Calu3 (cell line): ENCODE measurements at regions not wholly inside any gene's neighbourhood (a gene's known extent, or its start where the extent isn't known, plus 50 kb on each side); places are given as distances from the start of the nearest gene placed in this dataset.

ENCODE experiments used
- BruUV-seq: library from RNA; stranded (reverse); fragments of 400-500 nt; replicated peaks from 2 replicates; lab custom pipeline; 2021; lab: Mats Ljungman, UMichigan
- CTCF ChIA-PET: fragments of 300-600 bp; sonication (Branson Sonifier 250); formaldehyde crosslinking; loops from one replicate; lab custom pipeline; 2022; ENCODE audit warnings: antibody characterized with exemption; lab: Charles Lee
- DNase-seq: peaks from one replicate; pipeline ENCODE4 v3.0.0; 2022
- H3K27ac Mint-ChIP-seq: one replicate; pipeline ENCODE4 v1.8.0; 2022; ENCODE audit warnings: mixed read lengths; ENCODE audit not compliant: unreplicated experiment
- H3K27me3 Mint-ChIP-seq: one replicate; pipeline ENCODE4 v1.8.0; 2022; ENCODE audit warnings: mixed read lengths; ENCODE audit not compliant: unreplicated experiment
- H3K36me3 Mint-ChIP-seq: one replicate; pipeline ENCODE4 v1.8.0; 2022; ENCODE audit warnings: mild to moderate bottlenecking, moderate library complexity, mixed read lengths; ENCODE audit not compliant: insufficient read depth, unreplicated experiment
- H3K4me1 Mint-ChIP-seq: one replicate; pipeline ENCODE4 v1.8.0; 2022; ENCODE audit warnings: mild to moderate bottlenecking, low read depth, mixed read lengths; ENCODE audit not compliant: unreplicated experiment
- H3K4me3 Mint-ChIP-seq: one replicate; pipeline ENCODE4 v1.8.0; 2022; ENCODE audit warnings: mild to moderate bottlenecking, low read depth, moderate library complexity, mixed read lengths; ENCODE audit not compliant: unreplicated experiment
- H3K9me3 Mint-ChIP-seq: one replicate; pipeline ENCODE4 v1.8.0; 2022; ENCODE audit warnings: low read depth, mixed read lengths; ENCODE audit not compliant: unreplicated experiment
- intact Hi-C: fragments of 100-400 bp; cut with micrococcal nuclease; formaldehyde crosslinking; loops from one replicate; pipeline ENCODE4 v1.10.0; 2022; ENCODE audit not compliant: unreplicated experiment
- TF ChIP-seq, protein P1 (sequence below): fragments of 200-600 bp; IDR thresholded peaks from one replicate; pipeline ENCODE4 v1.8.0; 2022; ENCODE audit warnings: antibody characterized with exemption; ENCODE audit not compliant: unreplicated experiment

- CTCF ChIA-PET: no interaction called here
- no TSS peak for BruUV-seq
- Mint-ChIP-seq H3K27me3 (no peaks in the 10 kb centered on the region), H3K9me3 (no peaks in the 10 kb centered on the region), H3K4me3 (no peak overlapping the region), H3K36me3 (no peaks in the 10 kb centered on the region), H3K4me1 (peaks cover 18% of the 10 kb centered on the region), H3K27ac (no peak overlapping the region)
- DNase-seq: no peak
- TF ChIP-seq, protein P1, sequence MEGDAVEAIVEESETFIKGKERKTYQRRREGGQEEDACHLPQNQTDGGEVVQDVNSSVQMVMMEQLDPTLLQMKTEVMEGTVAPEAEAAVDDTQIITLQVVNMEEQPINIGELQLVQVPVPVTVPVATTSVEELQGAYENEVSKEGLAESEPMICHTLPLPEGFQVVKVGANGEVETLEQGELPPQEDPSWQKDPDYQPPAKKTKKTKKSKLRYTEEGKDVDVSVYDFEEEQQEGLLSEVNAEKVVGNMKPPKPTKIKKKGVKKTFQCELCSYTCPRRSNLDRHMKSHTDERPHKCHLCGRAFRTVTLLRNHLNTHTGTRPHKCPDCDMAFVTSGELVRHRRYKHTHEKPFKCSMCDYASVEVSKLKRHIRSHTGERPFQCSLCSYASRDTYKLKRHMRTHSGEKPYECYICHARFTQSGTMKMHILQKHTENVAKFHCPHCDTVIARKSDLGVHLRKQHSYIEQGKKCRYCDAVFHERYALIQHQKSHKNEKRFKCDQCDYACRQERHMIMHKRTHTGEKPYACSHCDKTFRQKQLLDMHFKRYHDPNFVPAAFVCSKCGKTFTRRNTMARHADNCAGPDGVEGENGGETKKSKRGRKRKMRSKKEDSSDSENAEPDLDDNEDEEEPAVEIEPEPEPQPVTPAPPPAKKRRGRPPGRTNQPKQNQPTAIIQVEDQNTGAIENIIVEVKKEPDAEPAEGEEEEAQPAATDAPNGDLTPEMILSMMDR: no peak
- intact Hi-C loops: no loop called here
These were observed 96.1 kb downstream of the TNFSF18 start for GRCh38 chr1:172954476-172955150.

DNA sequence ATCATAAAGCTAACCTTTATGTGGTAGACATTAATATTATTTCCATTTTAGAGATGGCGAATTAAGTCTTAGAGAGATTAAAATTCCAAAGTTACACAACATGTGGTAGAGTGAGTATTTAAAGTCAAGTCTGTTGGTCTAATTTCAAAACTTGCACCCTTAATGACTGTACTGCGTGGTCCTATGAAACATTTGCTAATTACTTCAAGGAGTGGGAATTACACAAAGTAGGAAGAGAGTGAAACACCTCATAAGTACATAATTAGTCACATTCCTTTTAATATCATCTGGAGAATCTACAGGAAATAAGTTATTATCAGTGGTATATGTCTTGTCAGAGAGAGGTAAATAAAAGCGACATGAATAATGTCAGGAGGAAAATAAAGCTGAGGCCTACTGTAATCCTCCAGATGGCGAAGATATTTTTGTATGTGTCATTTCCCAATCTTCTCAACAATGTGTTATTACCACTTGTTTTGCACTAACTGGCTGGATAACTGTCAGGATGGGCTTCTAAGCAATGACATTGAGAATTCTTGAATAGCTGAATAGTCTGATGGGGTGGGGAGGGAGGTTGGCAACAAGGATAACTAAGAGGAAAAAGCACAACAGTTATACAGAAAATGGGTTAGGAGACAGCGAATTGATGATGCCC is 95.5 kb downstream of the TNFSF18 start:
- no peak overlapping the region for H3K27ac Mint-ChIP-seq
- TF ChIP-seq, protein P1: no peak
- H3K9me3 Mint-ChIP-seq: no peaks in the 10 kb centered on the region
- H3K36me3 Mint-ChIP-seq: no peaks in the 10 kb centered on the region
- intact Hi-C loops: no loop called here
- peaks cover 20% of the 10 kb centered on the region for H3K4me1 Mint-ChIP-seq
- CTCF ChIA-PET: no interaction called here
- H3K4me3 Mint-ChIP-seq: no peak overlapping the region
- BruUV-seq: no TSS peak
- DNase-seq: no peak
- no peaks in the 10 kb centered on the region for H3K27me3 Mint-ChIP-seq

GRCh38 chr1:172956871-172957270 is 93.9 kb downstream of the TNFSF18 start:
- BruUV-seq: no TSS peak
- Mint-ChIP-seq H3K27me3 (no peaks in the 10 kb centered on the region), H3K9me3 (no peaks in the 10 kb centered on the region), H3K36me3 (no peaks in the 10 kb centered on the region), H3K4me1 (peaks cover 19% of the 10 kb centered on the region), H3K4me3 (no peak overlapping the region), H3K27ac (no peak overlapping the region)
- TF ChIP-seq, protein P1: no peak
- CTCF ChIA-PET: no interaction called here
- no peak for DNase-seq
- intact Hi-C loops: no loop called here

GRCh38 chr1:172957491-172957890 is 93.2 kb downstream of the TNFSF18 start:
- intact Hi-C loops: no loop called here
- H3K9me3 Mint-ChIP-seq: no peaks in the 10 kb centered on the region
- no peaks in the 10 kb centered on the region for H3K27me3 Mint-ChIP-seq
- TF ChIP-seq, protein P1: no peak
- H3K4me3 Mint-ChIP-seq: no peak overlapping the region
- no TSS peak for BruUV-seq
- peaks cover 13% of the 10 kb centered on the region for H3K4me1 Mint-ChIP-seq
- CTCF ChIA-PET: no interaction called here
- H3K27ac Mint-ChIP-seq: no peak overlapping the region
- no peaks in the 10 kb centered on the region for H3K36me3 Mint-ChIP-seq
- no peak for DNase-seq
